H1 (cell line): ENCODE measurements at regions not wholly inside any gene's neighbourhood (a gene's known extent, or its start where the extent isn't known, plus 50 kb on each side); places are given as distances from the start of the nearest gene placed in this dataset.

ENCODE experiments used
- CTCF ChIA-PET: fragments of 300-600 bp; sonication (Branson Sonifier 250); formaldehyde crosslinking; loops from one replicate; lab custom pipeline; 2021; ENCODE audit not compliant: partially characterized antibody; lab: Charles Lee
- POLR2A ChIA-PET: fragments of 300-600 bp; sonication (Branson Sonifier 250); formaldehyde crosslinking; loops from one replicate; lab custom pipeline; 2021; ENCODE audit warnings: inconsistent platforms; ENCODE audit not compliant: partially characterized antibody; lab: Charles Lee
- DNase-seq, 2 experiments: peaks; one replicate each; pipeline versions ENCODE4 v3.0.0 to v3.0.0-alpha.2; 2010 to 2022; ENCODE audit warnings: low spot score in 2 of 2, low read depth in 1 of 2, mixed read lengths in 1 of 2
- FAIRE-seq: peaks from 2 replicates; lab custom pipeline; 2011; peaks lifted over from hg19 to GRCh38; lab: Jason Lieb, UNC
- H2AFZ ChIP-seq: 2 replicates; pipeline ENCODE4 v1.8.1; 2012; ENCODE audit warnings: low read length, inconsistent platforms
- H2AK5ac ChIP-seq: 2 replicates; pipeline ENCODE4 v1.6.1; 2013; ENCODE audit warnings: low read depth, low read length
- H2BK120ac ChIP-seq: replicated peaks from 2 replicates; pipeline ENCODE3; 2013; ENCODE audit warnings: low read depth, low read length, inconsistent platforms
- H2BK12ac ChIP-seq: 2 replicates; pipeline ENCODE4 v1.6.1; 2013; ENCODE audit warnings: low read depth, low read length
- H2BK15ac ChIP-seq: 2 replicates; pipeline ENCODE4 v1.6.1; 2013; ENCODE audit warnings: low read length
- H2BK20ac ChIP-seq: 2 replicates; pipeline ENCODE4 v1.6.1; 2013; ENCODE audit warnings: low read length
- H2BK5ac ChIP-seq: 2 replicates; pipeline ENCODE4 v1.6.1; 2013; ENCODE audit warnings: low read depth, low read length
- H3K14ac ChIP-seq: 2 replicates; pipeline ENCODE4 v1.6.1; 2013; ENCODE audit warnings: inconsistent platforms; ENCODE audit not compliant: insufficient read length
- H3K18ac ChIP-seq: 2 replicates; pipeline ENCODE4 v1.6.1; 2013; ENCODE audit warnings: low read length; ENCODE audit errors: extremely low read depth
- H3K23ac ChIP-seq: 2 replicates; pipeline ENCODE4 v1.6.1; 2013; ENCODE audit warnings: inconsistent platforms; ENCODE audit not compliant: insufficient read length
- H3K23me2 ChIP-seq: 2 replicates; pipeline ENCODE4 v1.6.1; 2013; ENCODE audit warnings: low read depth, low read length
- H3K27ac ChIP-seq: 2 replicates; pipeline ENCODE4 v1.6.1; 2011; ENCODE audit warnings: low read depth, low read length, inconsistent platforms
- H3K27me3 ChIP-seq, 4 experiments: replicated peaks in 1 of 4; 1 replicate in 1 of 4; 2 replicates in 3 of 4; pipeline versions ENCODE4 v1.6.1 to v1.8.1; 2011 to 2013; ENCODE audit warnings: low read length in 3 of 4, mild to moderate bottlenecking in 3 of 4, inconsistent platforms in 2 of 4, mixed read lengths in 2 of 4, moderate library complexity in 1 of 4; ENCODE audit not compliant: control insufficient read depth in 3 of 4, insufficient read depth in 3 of 4; ENCODE audit errors: extremely low read depth in 1 of 4
- H3K36me3 ChIP-seq, 4 experiments: 2 replicates each; pipeline versions ENCODE4 v1.6.1 to v1.8.1; 2011 to 2013; ENCODE audit warnings: mild to moderate bottlenecking in 4 of 4, low read length in 3 of 4, moderate library complexity in 2 of 4, control low read depth in 1 of 4, inconsistent platforms in 1 of 4; ENCODE audit not compliant: insufficient read depth in 4 of 4, control insufficient read depth in 2 of 4
- H3K4ac ChIP-seq: replicated peaks from 2 replicates; pipeline ENCODE3; 2013; ENCODE audit warnings: low read length, low read depth, mixed read lengths, inconsistent platforms; ENCODE audit not compliant: insufficient read length
- H3K4me1 ChIP-seq, 4 experiments: replicated peaks in 1 of 4; 1 replicate in 1 of 4; 2 replicates in 3 of 4; pipeline versions ENCODE4 v1.6.1 to v1.8.1; 2011 to 2013; ENCODE audit warnings: low read length in 3 of 4, inconsistent platforms in 2 of 4, mixed read lengths in 1 of 4; ENCODE audit not compliant: insufficient read depth in 4 of 4, control insufficient read depth in 3 of 4
- H3K4me2 ChIP-seq, 2 experiments: 2 replicates each; pipeline versions ENCODE4 v1.6.1 to v1.8.1; 2011 to 2013; ENCODE audit warnings: low read depth in 2 of 2, low read length in 2 of 2, control low read depth in 1 of 2, inconsistent platforms in 1 of 2, mild to moderate bottlenecking in 1 of 2; ENCODE audit not compliant: insufficient read depth in 1 of 2
- H3K4me3 ChIP-seq, 4 experiments: fragments of 200-600, 300-600 bp in 1 of 4; sonication (generic), shearing (Covaris generic), sonication (Bioruptor Twin) in 1 of 4; 2 replicates each; pipeline versions ENCODE4 v1.5.1 to v1.8.1; 2011 to 2016; ENCODE audit warnings: low read length in 4 of 4, low read depth in 3 of 4, control low read depth in 2 of 4, inconsistent platforms in 2 of 4, mild to moderate bottlenecking in 2 of 4, mixed read lengths in 1 of 4, moderate library complexity in 1 of 4; ENCODE audit not compliant: insufficient read depth in 2 of 4; ENCODE audit errors: extremely low read depth in 1 of 4
- H3K56ac ChIP-seq: replicated peaks from 2 replicates; pipeline ENCODE3; 2013; ENCODE audit warnings: low read depth, mild to moderate bottlenecking, mixed read lengths, low read length, inconsistent platforms; ENCODE audit not compliant: insufficient read length
- H3K79me1 ChIP-seq: 2 replicates; pipeline ENCODE4 v1.6.1; 2013; ENCODE audit warnings: low read depth, low read length, control low read depth
- H3K79me2 ChIP-seq, 2 experiments: 2 replicates each; pipeline versions ENCODE4 v1.6.1 to v1.8.1; 2012 to 2013; ENCODE audit warnings: low read length in 2 of 2, mild to moderate bottlenecking in 2 of 2, inconsistent platforms in 1 of 2; ENCODE audit not compliant: insufficient read depth in 2 of 2, control insufficient read depth in 1 of 2
- H3K9ac ChIP-seq, 4 experiments: replicated peaks in 1 of 4; 1 replicate in 1 of 4; 2 replicates in 3 of 4; pipeline versions ENCODE4 v1.6.1 to v1.8.1; 2011 to 2013; ENCODE audit warnings: low read depth in 3 of 4, low read length in 3 of 4, control low read depth in 2 of 4, mild to moderate bottlenecking in 2 of 4, moderate library complexity in 2 of 4, inconsistent platforms in 1 of 4; ENCODE audit errors: extremely low read depth in 1 of 4
- H3K9me3 ChIP-seq, 2 experiments: 2 replicates each; pipeline versions ENCODE4 v1.6.1 to v1.8.1; 2012 to 2013; ENCODE audit warnings: mild to moderate bottlenecking in 2 of 2, moderate library complexity in 2 of 2, control low read depth in 1 of 2, inconsistent platforms in 1 of 2, low read depth in 1 of 2, low read length in 1 of 2, mixed read lengths in 1 of 2; ENCODE audit not compliant: insufficient read depth in 2 of 2
- H4K20me1 ChIP-seq, 2 experiments: replicated peaks in 1 of 2; 2 replicates each; pipeline versions ENCODE3 to v1.8.1; 2011 to 2013; ENCODE audit warnings: inconsistent platforms in 2 of 2, low read length in 2 of 2, mild to moderate bottlenecking in 1 of 2; ENCODE audit not compliant: insufficient read depth in 2 of 2, control insufficient read depth in 1 of 2
- H4K5ac ChIP-seq: 2 replicates; pipeline ENCODE4 v1.6.1; 2013; ENCODE audit warnings: low read length, low read depth, mixed read lengths, inconsistent platforms; ENCODE audit not compliant: insufficient read length
- H4K8ac ChIP-seq: 2 replicates; pipeline ENCODE4 v1.8.0; 2013; ENCODE audit warnings: mild to moderate bottlenecking, moderate library complexity, low read length, inconsistent platforms; ENCODE audit not compliant: insufficient read depth; ENCODE audit errors: extremely low read depth
- H4K91ac ChIP-seq: replicated peaks from 2 replicates; pipeline ENCODE3; 2013; ENCODE audit warnings: low read length, mixed read lengths, inconsistent platforms; ENCODE audit not compliant: insufficient read length
- CBX8 ChIP-seq: fragments of 300-800, 300-1000 bp; sonication (generic); IDR thresholded peaks from 2 replicates; pipeline ENCODE4 v1.7.1; 2016; ENCODE audit warnings: low read depth, low read length, borderline replicate concordance
- GABPA ChIP-seq: IDR thresholded peaks from 2 replicates; pipeline ENCODE4 v1.6.1; 2011; ENCODE audit warnings: mild to moderate bottlenecking, low read length, moderate library complexity, borderline replicate concordance; ENCODE audit not compliant: insufficient read depth
- MAX ChIP-seq: IDR thresholded peaks from 2 replicates; pipeline ENCODE4 v1.6.1; 2012; ENCODE audit warnings: inconsistent platforms
- NANOG ChIP-seq: IDR thresholded peaks from 2 replicates; pipeline ENCODE4 v1.6.1; 2011; ENCODE audit warnings: low read length, low read depth, mild to moderate bottlenecking, inconsistent platforms; ENCODE audit not compliant: insufficient read depth, poor library complexity, severe bottlenecking
- RNF2 ChIP-seq: fragments of 200-900, 300-1000 bp; sonication (generic); IDR thresholded peaks from 2 replicates; pipeline ENCODE4 v1.7.1; 2016; ENCODE audit warnings: borderline replicate concordance, low read depth, mild to moderate bottlenecking, antibody characterized with exemption, low read length; ENCODE audit not compliant: poor library complexity, severe bottlenecking; ENCODE audit errors: missing control alignments
- SIN3A ChIP-seq, 2 experiments: IDR thresholded peaks in 1 of 2; conservative IDR thresholded peaks in 1 of 2; 2 replicates each; pipeline ENCODE4 v1.6.1; 2011 to 2012; ENCODE audit warnings: low read length in 2 of 2, improper control_type of control experiment in 1 of 2, low read depth in 1 of 2, mild to moderate bottlenecking in 1 of 2
- TAF1 ChIP-seq: IDR thresholded peaks from 2 replicates; pipeline ENCODE4 v1.6.1; 2011; ENCODE audit warnings: mild to moderate bottlenecking, low read depth, low read length
- TEAD4 ChIP-seq: IDR thresholded peaks from 2 replicates; pipeline ENCODE4 v1.6.1; 2012; ENCODE audit warnings: low read depth, low read length, inconsistent platforms, mixed read lengths
- WGBS, 2 experiments: shearing (Covaris generic) in 1 of 2; methylation state at CpG; one replicate each; pipeline versions ENCODE4 v1.1.6 to v1.1.7; 2013 to 2015; ENCODE audit warnings: low lambda C conversion rate in 2 of 2, mixed read lengths in 2 of 2, inconsistent platforms in 1 of 2, low coverage in 1 of 2, missing lambda C conversion rate in 1 of 2; ENCODE audit not compliant: insufficient replicate concordance in 2 of 2, insufficient coverage in 1 of 2, insufficient read length in 1 of 2; ENCODE audit errors: extremely low coverage in 1 of 2, missing lambda C conversion rate in 1 of 2; 5-methylcytosine and 5-hydroxymethylcytosine counted together
- TF ChIP-seq, protein P1 (sequence below), 3 experiments: IDR thresholded peaks; 1 replicate in 2 of 3; 2 replicates in 1 of 3; pipeline versions ENCODE4 v1.5.1 to v1.6.1; 2011; ENCODE audit warnings: low read length in 3 of 3, mild to moderate bottlenecking in 3 of 3, inconsistent platforms in 2 of 3, low read depth in 1 of 3, moderate library complexity in 1 of 3; ENCODE audit not compliant: insufficient read depth in 1 of 3; ENCODE audit errors: control extremely low read depth in 1 of 3

DNA sequence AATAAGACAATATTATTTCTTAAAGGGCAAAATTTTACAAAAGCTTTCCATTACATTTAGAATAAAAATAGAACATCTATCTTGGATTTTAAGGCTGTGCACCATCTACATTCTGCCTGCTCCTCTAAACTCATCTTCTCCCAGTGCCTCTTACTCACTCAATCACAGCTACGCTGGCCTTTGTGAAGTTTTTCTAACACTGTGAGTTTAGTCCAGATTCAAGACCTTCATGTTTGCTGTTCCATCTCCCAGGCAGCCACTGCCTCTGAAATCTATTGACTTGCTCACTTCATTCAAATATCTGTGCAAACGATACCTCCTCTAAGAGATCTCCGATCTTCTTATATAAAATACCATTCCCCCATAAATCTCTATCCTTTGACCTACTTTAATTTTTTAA lies 673.4 kb upstream of the KIF2B start:
- Histone ChIP-seq H3K23me2 (no peaks in the 10 kb centered on the region), H2BK20ac (no peak overlapping the region), H2BK120ac (no peak overlapping the region), H3K18ac (no peak overlapping the region), H2BK12ac (no peak overlapping the region), H3K23ac (no peak overlapping the region), H2BK15ac (no peak overlapping the region), H4K91ac (no peak overlapping the region), H3K9me3 (no peaks in the 10 kb centered on the region), H2AK5ac (no peak overlapping the region), H3K79me1 (no peaks in the 10 kb centered on the region), H3K36me3 (no peaks in the 10 kb centered on the region), H4K20me1 (no peaks in the 10 kb centered on the region), H3K4ac (no peak overlapping the region), H2BK5ac (no peak overlapping the region), H4K5ac (no peak overlapping the region), H3K4me3 (no peak overlapping the region), H3K14ac (no peak overlapping the region), H3K27me3 (no peaks in the 10 kb centered on the region), H3K9ac (no peak overlapping the region), H2AFZ (no peak overlapping the region), H3K4me2 (no peak overlapping the region), H4K8ac (no peak overlapping the region), H3K56ac (no peak overlapping the region), H3K4me1 (peaks cover 0 to 2% (median 0%) of the 10 kb centered on the region in 4 experiments; a peak in 1 of 7 replicates), H3K27ac (no peak overlapping the region), H3K79me2 (no peaks in the 10 kb centered on the region)
- DNase-seq (no peak), FAIRE-seq (no peak)
- POLR2A ChIA-PET = no interaction called here
- TF ChIP-seq SIN3A (conservative IDR thresholded peaks at IDR 0.05 in 1 of 2, IDR thresholded peaks at IDR 0.05 in 1 of 2; ENCODE audit: low read depth in 1 of 2, low read length in 2 of 2) = no peak
- no peak for TF ChIP-seq GABPA
- TF ChIP-seq, protein P1, sequence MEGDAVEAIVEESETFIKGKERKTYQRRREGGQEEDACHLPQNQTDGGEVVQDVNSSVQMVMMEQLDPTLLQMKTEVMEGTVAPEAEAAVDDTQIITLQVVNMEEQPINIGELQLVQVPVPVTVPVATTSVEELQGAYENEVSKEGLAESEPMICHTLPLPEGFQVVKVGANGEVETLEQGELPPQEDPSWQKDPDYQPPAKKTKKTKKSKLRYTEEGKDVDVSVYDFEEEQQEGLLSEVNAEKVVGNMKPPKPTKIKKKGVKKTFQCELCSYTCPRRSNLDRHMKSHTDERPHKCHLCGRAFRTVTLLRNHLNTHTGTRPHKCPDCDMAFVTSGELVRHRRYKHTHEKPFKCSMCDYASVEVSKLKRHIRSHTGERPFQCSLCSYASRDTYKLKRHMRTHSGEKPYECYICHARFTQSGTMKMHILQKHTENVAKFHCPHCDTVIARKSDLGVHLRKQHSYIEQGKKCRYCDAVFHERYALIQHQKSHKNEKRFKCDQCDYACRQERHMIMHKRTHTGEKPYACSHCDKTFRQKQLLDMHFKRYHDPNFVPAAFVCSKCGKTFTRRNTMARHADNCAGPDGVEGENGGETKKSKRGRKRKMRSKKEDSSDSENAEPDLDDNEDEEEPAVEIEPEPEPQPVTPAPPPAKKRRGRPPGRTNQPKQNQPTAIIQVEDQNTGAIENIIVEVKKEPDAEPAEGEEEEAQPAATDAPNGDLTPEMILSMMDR (IDR thresholded peaks at IDR 0.05; ENCODE audit: control extremely low read depth in 1 of 3, insufficient read depth in 1 of 3, low read depth in 1 of 3, low read length in 3 of 3) = no peak
- no peak for TF ChIP-seq TAF1
- TF ChIP-seq TEAD4 = no peak
- TF ChIP-seq MAX = no peak
- TF ChIP-seq CBX8 = no peak
- TF ChIP-seq NANOG = no peak
- TF ChIP-seq RNF2 = no peak
- CTCF ChIA-PET = interaction anchor here (0.9 to 1.1 kb wide), 2 partner anchors 116 to 801 kb away, joined by 3 to 5 read pairs; no protein-coding TSS in a partner anchor
- 91 to 100% methylated on average over 1 to 3 of the region's 3 CpGs for WGBS, 2 experiments
